Endothelial cell of umbilical vein (primary cell): ENCODE measurements at regions not wholly inside any gene's neighbourhood (a gene's known extent, or its start where the extent isn't known, plus 50 kb on each side); places are given as distances from the start of the nearest gene placed in this dataset.

Experiments used
- BruUV-seq: library from RNA; stranded (reverse); fragments of 400-500 nt; replicated peaks from 2 replicates; lab custom pipeline; 2021; lab: Mats Ljungman, UMichigan
- CTCF ChIA-PET: fragments of 300-600, 350-600 bp; sonication (Branson Sonifier 250); formaldehyde crosslinking; loops from one replicate; lab custom pipeline; 2021; ENCODE audit warnings: antibody characterized with exemption, inconsistent platforms; lab: Charles Lee
- POLR2A ChIA-PET: fragments of 300-600, 350-600 bp; sonication (Branson Sonifier 250); formaldehyde crosslinking; loops from one replicate; lab custom pipeline; 2021; ENCODE audit warnings: antibody characterized with exemption, inconsistent platforms; lab: Charles Lee
- DNase-seq: peaks from one replicate; pipeline ENCODE4 v3.0.0-alpha.2; 2011; ENCODE audit warnings: low read depth, low spot score
- FAIRE-seq: peaks from 2 replicates; lab custom pipeline; 2011; peaks lifted over from hg19 to GRCh38; lab: Jason Lieb, UNC
- H2AFZ ChIP-seq: 2 replicates; pipeline ENCODE4 v1.6.0; 2012; ENCODE audit warnings: low read depth, low read length, control low read depth, inconsistent platforms
- H3K27ac ChIP-seq: 2 replicates; pipeline ENCODE4 v1.5.1; 2011; ENCODE audit warnings: low read depth, mild to moderate bottlenecking, control low read depth, low read length, moderate library complexity; ENCODE audit not compliant: insufficient read depth
- H3K27me3 ChIP-seq, 2 experiments: 2 replicates each; pipeline versions ENCODE4 v1.6.0 to v1.6.1; 2011; ENCODE audit warnings: low read length in 2 of 2, mixed read lengths in 1 of 2; ENCODE audit not compliant: control insufficient read depth in 2 of 2, insufficient read depth in 2 of 2
- H3K36me3 ChIP-seq, 2 experiments: 2 replicates in 1 of 2; 3 replicates in 1 of 2; pipeline ENCODE4 v1.5.1; 2011; ENCODE audit warnings: low read length in 2 of 2, mild to moderate bottlenecking in 1 of 2, moderate library complexity in 1 of 2; ENCODE audit not compliant: control insufficient read depth in 2 of 2, insufficient read depth in 2 of 2; ENCODE audit errors: extremely low read depth in 1 of 2
- H3K4me1 ChIP-seq: 3 replicates; pipeline ENCODE4 v1.5.1; 2011; ENCODE audit warnings: mild to moderate bottlenecking, low read length; ENCODE audit not compliant: control insufficient read depth, insufficient read depth; ENCODE audit errors: extremely low read depth
- H3K4me2 ChIP-seq: 2 replicates; pipeline ENCODE4 v1.6.1; 2011; ENCODE audit warnings: low read length, control low read depth, mixed read lengths; ENCODE audit not compliant: insufficient read depth
- H3K4me3 ChIP-seq, 3 experiments: fragments of 200-600 bp in 1 of 3; sonication (generic), shearing (Covaris generic) in 1 of 3; replicated peaks in 1 of 3; 2 replicates each; pipeline ENCODE4 v1.5.1; 2011 to 2016; ENCODE audit warnings: control low read depth in 3 of 3, low read length in 3 of 3, mild to moderate bottlenecking in 2 of 3, inconsistent platforms in 1 of 3, low read depth in 1 of 3, moderate library complexity in 1 of 3; ENCODE audit not compliant: insufficient read depth in 1 of 3
- H3K79me2 ChIP-seq: 2 replicates; pipeline ENCODE4 v1.6.0; 2012; ENCODE audit warnings: low read length, inconsistent platforms; ENCODE audit not compliant: control insufficient read depth, insufficient read depth
- H3K9ac ChIP-seq: replicated peaks from 2 replicates; pipeline ENCODE3; 2011; ENCODE audit warnings: low read length, control low read depth; ENCODE audit not compliant: insufficient read depth; ENCODE audit errors: extremely low read depth
- H3K9me1 ChIP-seq: replicated peaks from 3 replicates; pipeline ENCODE4 v1.6.0; 2011; ENCODE audit warnings: mild to moderate bottlenecking, low read length; ENCODE audit not compliant: control insufficient read depth, insufficient read depth; ENCODE audit errors: extremely low read depth
- H3K9me3 ChIP-seq: replicated peaks from 2 replicates; pipeline ENCODE4 v1.5.1; 2012; ENCODE audit warnings: low read length, inconsistent platforms; ENCODE audit not compliant: control insufficient read depth, insufficient read depth
- H4K20me1 ChIP-seq: replicated peaks from 2 replicates; pipeline ENCODE3; 2011; ENCODE audit warnings: mild to moderate bottlenecking, low read length; ENCODE audit not compliant: control insufficient read depth, insufficient read depth; ENCODE audit errors: extremely low read depth
- CTCF ChIP-seq, 2 donors: IDR thresholded peaks; 1 replicate in 1 of 2; 2 replicates in 1 of 2; pipeline ENCODE4 v1.5.1; 2011; ENCODE audit warnings: low read length in 2 of 2, mild to moderate bottlenecking in 2 of 2, moderate library complexity in 2 of 2, control low read depth in 1 of 2, inconsistent platforms in 1 of 2, low read depth in 1 of 2; ENCODE audit not compliant: insufficient read depth in 1 of 2; ENCODE audit errors: extremely low read depth in 1 of 2
- EZH2 ChIP-seq: IDR thresholded peaks from 2 replicates; pipeline ENCODE4 v1.6.1; 2012; ENCODE audit warnings: borderline replicate concordance, low read depth, mild to moderate bottlenecking, moderate library complexity, low read length, inconsistent platforms; ENCODE audit not compliant: severe bottlenecking
- FOS ChIP-seq: IDR thresholded peaks from 2 replicates; pipeline ENCODE4 v1.6.1; 2011; ENCODE audit warnings: mild to moderate bottlenecking, low read length, moderate library complexity, borderline replicate concordance; ENCODE audit not compliant: insufficient read depth
- GATA2 ChIP-seq: IDR thresholded peaks from 2 replicates; pipeline ENCODE4 v1.7.0; 2011; ENCODE audit warnings: low read depth, mild to moderate bottlenecking, moderate library complexity, mixed read lengths, low read length; ENCODE audit not compliant: insufficient read length, insufficient read depth
- JUN ChIP-seq: IDR thresholded peaks from 2 replicates; pipeline ENCODE4 v1.6.1; 2011; ENCODE audit warnings: borderline replicate concordance, low read depth; ENCODE audit not compliant: insufficient read length, insufficient read depth
- MYC ChIP-seq: IDR thresholded peaks from one replicate; pipeline ENCODE4 v1.6.1; 2011; ENCODE audit warnings: mild to moderate bottlenecking, low read depth, low read length
- POLR2A ChIP-seq: IDR thresholded peaks from 2 replicates; pipeline ENCODE4 v1.6.1; 2012; ENCODE audit warnings: low read depth, mild to moderate bottlenecking, control low read depth, low read length
- POLR2AphosphoS5 ChIP-seq: IDR thresholded peaks from 2 replicates; pipeline ENCODE4 v1.6.1; 2012; ENCODE audit warnings: low read depth, mild to moderate bottlenecking, control low read depth, low read length, moderate library complexity; ENCODE audit not compliant: insufficient read depth
- dilution Hi-C: fragments of 300-500 bp; cut with MboI; formaldehyde crosslinking; loops from one replicate; pipeline ENCODE4 v1.15.0; 2019; ENCODE audit warnings: low sequenced_read_pairs; ENCODE audit not compliant: extremely low pct_ligation_motif_present
- intact Hi-C: fragments of 100-400 bp; cut with micrococcal nuclease; formaldehyde crosslinking; loops from one replicate; pipeline ENCODE4 v1.10.0; 2022

GRCh38 chr10:65786279-65786678 lies 1139.6 kb upstream of the LRRTM3 start:
- TF ChIP-seq POLR2A (no peak), EZH2 (no peak), GATA2 (no peak), POLR2AphosphoS5 (no peak), CTCF (IDR thresholded peaks at IDR 0.05; ENCODE audit: extremely low read depth in 1 of 2, insufficient read depth in 1 of 2, low read depth in 1 of 2, low read length in 2 of 2) (no peak), MYC (no peak), JUN (no peak), FOS (no peak)
- no peaks in the 10 kb centered on the region for H3K27me3 ChIP-seq
- no peak for FAIRE-seq

More at GRCh38 chr10:65786279-65786678, 1139.6 kb upstream of the LRRTM3 start:
- no TSS peak for BruUV-seq
- H3K36me3 ChIP-seq = no peaks in the 10 kb centered on the region
- CTCF ChIA-PET = no interaction called here
- no peak overlapping the region for H3K4me3 ChIP-seq
- DNase-seq = no peak
- no peaks in the 10 kb centered on the region for H3K9me3 ChIP-seq
- H3K9ac ChIP-seq = no peak overlapping the region
- no peaks in the 10 kb centered on the region for H4K20me1 ChIP-seq
- no peak overlapping the region for H3K27ac ChIP-seq
- POLR2A ChIA-PET = no interaction called here
- dilution Hi-C loops (no loop called here), intact Hi-C loops (no loop called here)
- no peaks in the 10 kb centered on the region for H3K79me2 ChIP-seq
- no peak overlapping the region for H2AFZ ChIP-seq
- no peak overlapping the region for H3K4me2 ChIP-seq
- no peaks in the 10 kb centered on the region for H3K4me1 ChIP-seq
- no peaks in the 10 kb centered on the region for H3K9me1 ChIP-seq
